Fibroblast of lung (primary cell): ENCODE measurements at regions not wholly inside any gene's neighbourhood (a gene's known extent, or its start where the extent isn't known, plus 50 kb on each side); places are given as distances from the start of the nearest gene placed in this dataset.

Experiments
- CTCF ChIP-seq, 2 donors: IDR thresholded peaks in 1 of 2; conservative IDR thresholded peaks in 1 of 2; 1 replicate in 1 of 2; 2 replicates in 1 of 2; pipeline ENCODE4 v1.5.1; 2011 to 2012; ENCODE audit warnings: low read length in 2 of 2, control low read depth in 1 of 2, inconsistent platforms in 1 of 2, low read depth in 1 of 2, mild to moderate bottlenecking in 1 of 2
- EZH2 ChIP-seq: IDR thresholded peaks from 2 replicates; pipeline ENCODE4 v1.5.1; 2012; ENCODE audit warnings: low read length, control low read depth, mild to moderate bottlenecking; ENCODE audit errors: missing control alignments

- TF ChIP-seq CTCF (conservative IDR thresholded peaks at IDR 0.05 in 1 of 2, IDR thresholded peaks at IDR 0.05 in 1 of 2; ENCODE audit: low read depth in 1 of 2, low read length in 2 of 2), result no peak
- no peak for TF ChIP-seq EZH2
Measured at GRCh38 chr6:48961781-48962415, 501.2 kb downstream of the MMUT start.
